Duodenal mucosa (tissue), 2 donors: ENCODE measurements at regions not wholly inside any gene's neighbourhood (a gene's known extent, or its start where the extent isn't known, plus 50 kb on each side); places are given as distances from the start of the nearest gene placed in this dataset.

ENCODE experiments used
- H3K27ac ChIP-seq: one replicate; pipeline ENCODE4 v1.7.0; 2013; ENCODE audit warnings: low read depth, low read length
- H3K27me3 ChIP-seq, 2 donors: one replicate each; pipeline ENCODE4 v1.7.0; 2013; ENCODE audit warnings: low read length in 2 of 2, control low read depth in 1 of 2; ENCODE audit not compliant: insufficient read depth in 2 of 2, control insufficient read depth in 1 of 2
- H3K36me3 ChIP-seq, 2 donors: one replicate each; pipeline ENCODE4 v1.7.0; 2013; ENCODE audit warnings: low read length in 2 of 2, control low read depth in 1 of 2; ENCODE audit not compliant: insufficient read depth in 2 of 2, control insufficient read depth in 1 of 2
- H3K4me1 ChIP-seq, 2 donors: one replicate each; pipeline ENCODE4 v1.7.0; 2013; ENCODE audit warnings: low read length in 2 of 2, control low read depth in 1 of 2; ENCODE audit not compliant: insufficient read depth in 2 of 2, control insufficient read depth in 1 of 2
- H3K4me3 ChIP-seq, 2 donors: one replicate each; pipeline ENCODE4 v1.7.0; 2013; ENCODE audit warnings: low read length in 2 of 2, low read depth in 1 of 2
- H3K9ac ChIP-seq, 2 donors: one replicate each; pipeline ENCODE4 v1.7.0; 2013; ENCODE audit warnings: low read length in 2 of 2, low read depth in 1 of 2
- H3K9me3 ChIP-seq, 2 donors: one replicate each; pipeline ENCODE4 v1.7.0; 2013; ENCODE audit warnings: low read length in 2 of 2, control low read depth in 1 of 2; ENCODE audit not compliant: control insufficient read depth in 1 of 2

DNA sequence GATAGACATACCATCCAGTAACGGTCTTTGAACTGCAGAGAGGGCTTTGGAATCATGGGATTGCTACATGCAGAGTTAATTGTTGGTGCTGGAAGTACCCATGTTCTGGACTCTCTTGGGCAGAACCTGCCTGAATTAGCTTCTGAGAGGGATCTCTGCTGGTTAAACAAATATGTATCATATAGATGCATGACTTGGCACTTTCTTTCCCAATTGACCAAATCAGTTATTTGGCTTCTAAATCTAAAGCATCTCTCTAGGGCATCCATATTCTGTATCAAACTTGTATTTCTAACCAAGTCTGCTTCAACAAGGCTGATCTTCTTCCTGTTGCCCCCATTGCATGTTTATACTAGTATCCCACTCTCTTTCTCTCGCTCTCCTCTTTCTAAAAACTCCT lies 336.7 kb upstream of the CELF4 start:
- H3K4me3 ChIP-seq = no peak overlapping the region
- no peaks in the 10 kb centered on the region for H3K27me3 ChIP-seq
- H3K36me3 ChIP-seq = no peaks in the 10 kb centered on the region
- H3K4me1 ChIP-seq = no peaks in the 10 kb centered on the region
- no peak overlapping the region for H3K9ac ChIP-seq
- H3K27ac ChIP-seq = no peak overlapping the region
- H3K9me3 ChIP-seq = peaks cover 0 to 6% of the 10 kb centered on the region in 2 donors

DNA sequence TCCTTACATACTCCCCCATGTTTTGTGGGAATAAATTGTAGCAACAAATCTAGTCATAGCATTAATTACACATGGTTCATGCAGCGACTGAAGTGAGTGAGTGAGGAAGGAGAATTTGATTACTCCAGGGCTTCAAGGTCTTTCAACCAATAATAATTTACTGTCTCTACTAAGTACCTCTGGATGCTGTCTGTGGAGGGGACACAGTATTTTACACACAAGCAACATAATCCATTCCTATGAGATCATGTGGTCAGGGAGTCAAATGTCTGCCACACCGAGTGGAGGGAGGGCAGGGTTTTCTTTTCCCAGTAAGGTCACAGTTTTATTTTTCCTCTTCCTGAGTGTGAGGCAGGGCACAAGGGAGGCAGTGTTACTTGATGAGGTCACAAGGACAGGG lies 334.7 kb upstream of the CELF4 start:
- no peak overlapping the region for H3K4me3 ChIP-seq
- no peaks in the 10 kb centered on the region for H3K36me3 ChIP-seq
- H3K27ac ChIP-seq = no peak overlapping the region
- no peaks in the 10 kb centered on the region for H3K9me3 ChIP-seq
- H3K9ac ChIP-seq = no peak overlapping the region
- H3K4me1 ChIP-seq = no peaks in the 10 kb centered on the region
- H3K27me3 ChIP-seq = no peaks in the 10 kb centered on the region

DNA sequence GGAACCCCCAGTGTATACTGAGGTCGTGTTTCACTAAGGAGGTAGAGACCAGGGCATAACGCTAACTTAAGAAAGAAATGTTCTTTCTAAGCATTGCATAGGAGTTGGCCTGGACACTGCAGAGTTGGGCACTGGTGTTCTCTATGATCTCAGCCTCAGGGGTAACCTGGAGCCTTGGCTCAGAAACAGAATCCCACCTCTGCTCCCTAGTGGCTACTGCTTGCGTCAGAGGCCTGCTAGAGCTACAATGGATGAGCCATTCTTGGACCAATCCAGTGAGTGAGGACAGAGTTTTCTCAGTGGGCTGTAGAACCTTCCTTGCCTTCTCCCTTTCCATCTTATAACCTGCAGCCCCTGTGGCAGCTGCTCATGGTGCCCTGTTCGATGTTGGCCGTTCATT lies 324.4 kb upstream of the CELF4 start:
- Histone ChIP-seq H3K36me3 (no peaks in the 10 kb centered on the region), H3K9ac (no peak overlapping the region), H3K27me3 (no peaks in the 10 kb centered on the region), H3K4me3 (no peak overlapping the region), H3K4me1 (no peaks in the 10 kb centered on the region), H3K27ac (no peak overlapping the region), H3K9me3 (no peaks in the 10 kb centered on the region)

DNA sequence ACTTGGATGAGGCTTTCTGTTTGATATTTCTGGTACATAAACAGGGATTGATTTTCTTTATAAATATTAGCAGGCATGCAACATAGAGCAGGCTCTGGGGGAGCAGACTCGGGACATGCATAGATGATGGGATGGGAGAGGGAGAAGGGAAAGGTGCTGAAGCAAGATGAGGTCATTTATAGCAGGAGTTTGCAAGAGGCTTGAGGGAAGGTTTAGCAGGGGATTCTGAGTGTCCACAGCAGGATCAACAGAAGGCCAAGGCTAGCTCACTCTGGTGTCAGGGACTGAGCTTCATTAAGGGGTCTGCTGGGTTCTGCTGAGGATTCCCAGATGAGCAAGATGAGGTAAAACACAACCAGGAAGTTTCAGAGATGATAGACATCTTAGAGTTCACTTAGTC lies 309.1 kb upstream of the CELF4 start:
- no peak overlapping the region for H3K9ac ChIP-seq
- no peaks in the 10 kb centered on the region for H3K36me3 ChIP-seq
- H3K27me3 ChIP-seq = no peaks in the 10 kb centered on the region
- H3K4me3 ChIP-seq = no peak overlapping the region
- H3K4me1 ChIP-seq = no peaks in the 10 kb centered on the region
- H3K9me3 ChIP-seq = peaks cover 0 to 4% of the 10 kb centered on the region in 2 donors
- no peak overlapping the region for H3K27ac ChIP-seq

DNA sequence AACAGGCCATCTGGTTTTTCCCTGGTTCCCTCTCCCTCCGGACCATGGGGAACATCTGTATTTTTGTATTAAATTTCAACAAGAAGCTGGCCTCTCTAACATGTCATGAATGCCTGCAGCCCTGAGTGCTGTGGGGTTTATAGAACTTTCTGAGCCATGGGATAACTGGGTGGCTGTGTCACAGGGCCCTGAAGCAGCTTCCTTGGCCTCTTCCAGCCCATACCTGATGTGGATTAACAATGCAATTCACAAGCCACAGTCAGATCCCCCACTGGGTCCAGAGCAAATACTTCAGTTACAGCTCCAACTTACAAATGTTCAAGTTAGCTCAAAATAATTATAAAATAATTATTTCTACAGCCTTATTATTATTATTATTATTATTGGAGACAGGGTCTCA lies 307.8 kb upstream of the CELF4 start:
- Histone ChIP-seq H3K27ac (no peak overlapping the region), H3K36me3 (no peaks in the 10 kb centered on the region), H3K9ac (no peak overlapping the region), H3K9me3 (peaks cover 0 to 4% of the 10 kb centered on the region in 2 donors), H3K27me3 (no peaks in the 10 kb centered on the region), H3K4me3 (no peak overlapping the region), H3K4me1 (no peaks in the 10 kb centered on the region)

DNA sequence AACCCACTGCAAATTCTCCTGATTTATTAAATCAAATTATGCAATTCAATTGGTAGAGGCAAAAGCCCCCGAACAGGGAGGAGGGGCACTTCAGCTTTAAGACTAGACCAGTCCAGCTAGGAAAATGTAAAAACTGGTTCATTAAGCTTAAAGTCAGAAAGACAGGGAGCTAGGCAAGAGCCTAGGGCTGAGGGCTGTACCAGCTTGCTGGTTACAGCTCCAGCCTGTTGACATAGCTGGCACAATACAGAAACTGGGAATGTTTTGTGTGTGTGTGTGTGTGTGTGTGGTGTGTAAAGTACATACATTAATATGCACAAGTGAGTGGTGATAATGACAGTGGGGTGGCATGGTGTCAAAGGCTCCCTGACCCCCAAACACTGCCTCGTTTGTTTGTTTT lies 307.0 kb upstream of the CELF4 start:
- H3K9ac ChIP-seq = no peak overlapping the region
- no peaks in the 10 kb centered on the region for H3K36me3 ChIP-seq
- no peaks in the 10 kb centered on the region for H3K4me1 ChIP-seq
- H3K27me3 ChIP-seq = no peaks in the 10 kb centered on the region
- no peak overlapping the region for H3K4me3 ChIP-seq
- peaks cover 0 to 4% of the 10 kb centered on the region in 2 donors for H3K9me3 ChIP-seq
- no peak overlapping the region for H3K27ac ChIP-seq

DNA sequence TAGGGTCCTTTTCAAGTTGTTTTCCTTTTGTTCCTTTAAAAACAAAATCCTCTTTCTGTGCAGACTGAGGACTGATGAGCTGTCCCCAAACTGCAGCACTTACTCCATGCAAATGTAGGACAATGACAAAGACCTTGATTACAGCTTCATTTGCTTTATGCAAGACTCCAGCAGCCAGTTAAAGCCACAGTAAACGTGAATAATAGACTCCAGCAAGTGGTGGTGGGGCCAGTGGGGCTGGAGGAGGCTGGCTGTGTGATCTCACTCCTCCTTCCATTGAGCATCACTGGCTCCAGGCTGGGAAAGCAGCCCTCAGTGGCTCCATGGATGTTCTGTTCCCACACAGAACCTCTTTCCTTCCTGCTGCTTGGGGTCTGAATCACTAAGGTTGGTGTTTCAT lies 306.0 kb upstream of the CELF4 start:
- H3K27ac ChIP-seq = no peak overlapping the region
- no peak overlapping the region for H3K4me3 ChIP-seq
- no peaks in the 10 kb centered on the region for H3K4me1 ChIP-seq
- H3K9me3 ChIP-seq = peaks cover 0 to 1% of the 10 kb centered on the region in 2 donors
- H3K27me3 ChIP-seq = no peaks in the 10 kb centered on the region
- H3K9ac ChIP-seq = no peak overlapping the region
- no peaks in the 10 kb centered on the region for H3K36me3 ChIP-seq

DNA sequence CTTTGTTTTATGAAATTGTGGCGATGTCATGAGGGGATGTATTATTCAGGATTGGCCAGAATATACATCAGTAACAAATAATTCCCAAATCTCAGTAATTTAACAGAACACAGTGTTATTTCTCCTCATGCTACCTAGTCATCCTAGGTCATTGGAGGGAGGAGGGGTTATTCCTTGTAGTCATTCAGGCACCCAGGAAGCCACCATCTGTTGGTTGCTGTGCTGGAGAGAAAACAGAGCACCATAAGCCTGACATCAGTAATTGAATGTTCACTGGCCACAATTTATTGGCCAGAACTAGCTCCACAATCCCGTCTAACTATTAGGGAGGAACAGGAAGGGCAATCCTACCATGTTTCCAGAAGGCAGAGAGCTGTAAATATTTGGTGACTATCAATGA lies 303.5 kb upstream of the CELF4 start:
- Histone ChIP-seq H3K36me3 (no peaks in the 10 kb centered on the region), H3K27me3 (no peaks in the 10 kb centered on the region), H3K4me3 (no peak overlapping the region), H3K9me3 (peaks cover 0 to 14% of the 10 kb centered on the region in 2 donors), H3K9ac (no peak overlapping the region), H3K4me1 (no peaks in the 10 kb centered on the region), H3K27ac (no peak overlapping the region)

DNA sequence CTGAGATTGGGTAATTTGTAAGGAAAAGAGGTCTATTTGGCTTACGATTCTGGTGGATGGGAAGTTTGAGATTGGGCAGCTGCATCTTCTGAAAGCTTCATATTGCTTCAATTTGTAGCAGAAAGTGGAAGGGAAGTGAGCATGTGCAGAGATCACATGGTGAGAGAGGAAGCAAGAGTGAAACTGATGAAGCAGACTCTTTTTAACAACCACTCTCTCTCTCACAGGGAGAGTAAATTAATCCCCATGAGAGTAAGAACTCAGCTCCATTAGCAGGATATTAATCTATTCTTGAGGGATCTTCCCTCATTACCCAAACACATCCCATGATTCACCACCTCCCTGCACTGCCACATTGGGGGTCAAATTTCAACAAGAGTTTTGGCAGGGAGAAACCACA lies 298.5 kb upstream of the CELF4 start:
- Histone ChIP-seq H3K4me1 (no peaks in the 10 kb centered on the region), H3K9me3 (peaks cover 0 to 17% of the 10 kb centered on the region in 2 donors), H3K4me3 (no peak overlapping the region), H3K27me3 (no peaks in the 10 kb centered on the region), H3K9ac (no peak overlapping the region), H3K36me3 (no peaks in the 10 kb centered on the region), H3K27ac (no peak overlapping the region)

DNA sequence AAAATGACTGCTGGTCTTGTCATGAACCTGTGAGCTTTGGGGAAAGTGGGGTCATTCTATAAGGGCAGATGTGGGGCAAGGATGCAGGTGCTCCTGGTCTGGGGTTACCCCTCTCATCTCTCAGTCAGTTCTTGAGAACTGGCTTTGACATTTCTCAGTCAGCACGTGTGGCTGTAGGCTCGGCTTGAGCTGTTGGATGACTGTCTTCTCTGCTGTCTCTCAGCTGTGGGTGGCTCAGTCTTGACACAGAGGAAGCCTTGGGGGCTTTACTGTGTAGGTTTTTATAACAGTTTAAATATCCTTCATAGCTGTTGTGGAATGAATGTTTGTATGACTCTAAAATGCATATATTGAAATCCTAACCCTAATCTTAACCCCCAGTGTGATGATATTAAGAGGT lies 296.4 kb upstream of the CELF4 start:
- no peak overlapping the region for H3K9ac ChIP-seq
- H3K27ac ChIP-seq = no peak overlapping the region
- no peaks in the 10 kb centered on the region for H3K36me3 ChIP-seq
- H3K27me3 ChIP-seq = no peaks in the 10 kb centered on the region
- no peaks in the 10 kb centered on the region for H3K4me1 ChIP-seq
- H3K9me3 ChIP-seq = peaks cover 0 to 17% of the 10 kb centered on the region in 2 donors
- H3K4me3 ChIP-seq = no peak overlapping the region

DNA sequence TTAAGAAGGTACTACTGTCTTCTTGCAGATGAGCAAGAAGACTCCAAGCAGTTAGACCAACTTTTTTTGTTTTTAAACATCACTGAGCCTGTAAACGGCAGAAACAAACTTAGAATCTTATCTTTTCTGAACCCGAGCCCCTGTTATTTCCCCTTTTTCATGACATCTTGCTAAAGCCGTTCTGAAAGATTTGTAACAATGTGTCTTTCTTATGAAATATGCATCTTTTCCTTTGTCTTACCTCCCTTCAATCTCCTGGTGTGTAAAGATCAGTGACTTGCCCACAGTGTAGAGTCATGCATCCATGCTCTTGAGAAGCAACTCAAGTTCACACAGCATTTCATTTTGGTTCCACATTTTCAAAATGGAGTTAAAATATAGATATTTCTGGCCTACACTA lies 288.8 kb upstream of the CELF4 start:
- H3K27ac ChIP-seq = no peak overlapping the region
- no peak overlapping the region for H3K9ac ChIP-seq
- no peaks in the 10 kb centered on the region for H3K4me1 ChIP-seq
- no peaks in the 10 kb centered on the region for H3K9me3 ChIP-seq
- H3K27me3 ChIP-seq = no peaks in the 10 kb centered on the region
- no peaks in the 10 kb centered on the region for H3K36me3 ChIP-seq
- no peak overlapping the region for H3K4me3 ChIP-seq
